Fibroblast of lung (primary cell): ENCODE measurements at regions not wholly inside any gene's neighbourhood (a gene's known extent, or its start where the extent isn't known, plus 50 kb on each side); places are given as distances from the start of the nearest gene placed in this dataset.
"Not testable (repeated sequence)": the region's sequence is repeated elsewhere in the genome, so short reads cannot be mapped to it uniquely, and the experiment has no call there.

ENCODE experiments used
- DNase-seq, 2 donors: peaks; one replicate each; pipeline versions ENCODE4 v3.0.0 to v3.0.0-alpha.2; 2010; ENCODE audit warnings: low read depth in 2 of 2
- H2AFZ ChIP-seq: 2 replicates; pipeline ENCODE4 v1.5.1; 2012; ENCODE audit warnings: low read length, control low read depth, inconsistent platforms
- H3K27ac ChIP-seq: 2 replicates; pipeline ENCODE4 v1.5.1; 2011; ENCODE audit warnings: low read length, control low read depth; ENCODE audit not compliant: insufficient read depth
- H3K27me3 ChIP-seq: 2 replicates; pipeline ENCODE4 v1.5.1; 2011; ENCODE audit warnings: mild to moderate bottlenecking, low read length; ENCODE audit not compliant: control insufficient read depth, insufficient read depth
- H3K36me3 ChIP-seq: 2 replicates; pipeline ENCODE4 v1.5.1; 2011; ENCODE audit warnings: low read length; ENCODE audit not compliant: control insufficient read depth, insufficient read depth
- H3K4me1 ChIP-seq: 2 replicates; pipeline ENCODE4 v1.5.1; 2011; ENCODE audit warnings: low read length; ENCODE audit not compliant: control insufficient read depth, insufficient read depth; ENCODE audit errors: extremely low read depth
- H3K4me2 ChIP-seq: 2 replicates; pipeline ENCODE4 v1.5.1; 2011; ENCODE audit warnings: low read length, control low read depth; ENCODE audit not compliant: insufficient read depth; ENCODE audit errors: extremely low read depth
- H3K4me3 ChIP-seq, 4 experiments: fragments of 200-600 bp in 1 of 4; sonication (generic) in 1 of 4; replicated peaks in 1 of 4; 2 replicates each; pipeline ENCODE4 v1.5.1; 2011 to 2016; ENCODE audit warnings: low read length in 4 of 4, low read depth in 3 of 4, mild to moderate bottlenecking in 3 of 4, control low read depth in 2 of 4, inconsistent platforms in 1 of 4, mixed read lengths in 1 of 4; ENCODE audit not compliant: insufficient read depth in 1 of 4; ENCODE audit errors: control extremely low read depth in 1 of 4
- H3K79me2 ChIP-seq: 2 replicates; pipeline ENCODE4 v1.5.1; 2012; ENCODE audit warnings: mild to moderate bottlenecking, low read length, inconsistent platforms; ENCODE audit not compliant: control insufficient read depth, insufficient read depth
- H3K9ac ChIP-seq: 2 replicates; pipeline ENCODE4 v1.5.1; 2011; ENCODE audit warnings: mild to moderate bottlenecking, low read length, control low read depth; ENCODE audit not compliant: insufficient read depth
- H3K9me3 ChIP-seq: 2 replicates; pipeline ENCODE4 v1.5.1; 2012; ENCODE audit warnings: low read depth, low read length; ENCODE audit not compliant: control insufficient read depth, insufficient read depth
- H4K20me1 ChIP-seq: 2 replicates; pipeline ENCODE4 v1.5.1; 2011; ENCODE audit warnings: low read length; ENCODE audit not compliant: control insufficient read depth, insufficient read depth; ENCODE audit errors: extremely low read depth
- EZH2 ChIP-seq: IDR thresholded peaks from 2 replicates; pipeline ENCODE4 v1.5.1; 2012; ENCODE audit warnings: low read length, control low read depth, mild to moderate bottlenecking; ENCODE audit errors: missing control alignments
- TF ChIP-seq, protein P1 (sequence below), 2 donors: IDR thresholded peaks in 1 of 2; conservative IDR thresholded peaks in 1 of 2; 1 replicate in 1 of 2; 2 replicates in 1 of 2; pipeline ENCODE4 v1.5.1; 2011 to 2012; ENCODE audit warnings: low read length in 2 of 2, control low read depth in 1 of 2, inconsistent platforms in 1 of 2, low read depth in 1 of 2, mild to moderate bottlenecking in 1 of 2

DNA sequence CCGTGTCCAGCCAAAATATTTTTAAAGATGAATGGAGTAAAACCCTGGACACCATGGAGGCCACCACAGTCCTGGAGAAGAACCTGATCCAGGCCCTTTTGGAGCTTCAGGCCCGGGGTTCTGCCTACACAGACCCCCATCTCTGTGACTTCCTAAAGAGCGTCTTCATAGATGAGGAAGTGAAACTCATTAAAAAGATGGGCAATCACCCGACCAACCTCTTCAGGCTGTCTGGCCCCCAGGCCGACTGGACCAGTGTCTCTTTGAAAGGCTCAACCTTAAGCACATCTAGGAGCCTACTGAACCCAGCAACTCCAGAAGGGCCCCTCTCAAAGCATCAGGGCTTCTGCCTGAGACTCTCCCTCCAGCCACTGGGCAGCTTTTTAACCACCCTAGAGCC lies 107.9 kb upstream of the FAM174B start:
- H3K36me3 ChIP-seq, result no peaks in the 10 kb centered on the region
- no peak for DNase-seq
- TF ChIP-seq EZH2, result no peak
- TF ChIP-seq, protein P1, sequence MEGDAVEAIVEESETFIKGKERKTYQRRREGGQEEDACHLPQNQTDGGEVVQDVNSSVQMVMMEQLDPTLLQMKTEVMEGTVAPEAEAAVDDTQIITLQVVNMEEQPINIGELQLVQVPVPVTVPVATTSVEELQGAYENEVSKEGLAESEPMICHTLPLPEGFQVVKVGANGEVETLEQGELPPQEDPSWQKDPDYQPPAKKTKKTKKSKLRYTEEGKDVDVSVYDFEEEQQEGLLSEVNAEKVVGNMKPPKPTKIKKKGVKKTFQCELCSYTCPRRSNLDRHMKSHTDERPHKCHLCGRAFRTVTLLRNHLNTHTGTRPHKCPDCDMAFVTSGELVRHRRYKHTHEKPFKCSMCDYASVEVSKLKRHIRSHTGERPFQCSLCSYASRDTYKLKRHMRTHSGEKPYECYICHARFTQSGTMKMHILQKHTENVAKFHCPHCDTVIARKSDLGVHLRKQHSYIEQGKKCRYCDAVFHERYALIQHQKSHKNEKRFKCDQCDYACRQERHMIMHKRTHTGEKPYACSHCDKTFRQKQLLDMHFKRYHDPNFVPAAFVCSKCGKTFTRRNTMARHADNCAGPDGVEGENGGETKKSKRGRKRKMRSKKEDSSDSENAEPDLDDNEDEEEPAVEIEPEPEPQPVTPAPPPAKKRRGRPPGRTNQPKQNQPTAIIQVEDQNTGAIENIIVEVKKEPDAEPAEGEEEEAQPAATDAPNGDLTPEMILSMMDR (conservative IDR thresholded peaks at IDR 0.05 in 1 of 2, IDR thresholded peaks at IDR 0.05 in 1 of 2; ENCODE audit: low read depth in 1 of 2, low read length in 2 of 2), result no peak
- no peak overlapping the region for H3K9ac ChIP-seq
- H2AFZ ChIP-seq, result no peak overlapping the region
- H3K27me3 ChIP-seq, result no peaks in the 10 kb centered on the region
- H3K79me2 ChIP-seq, result no peaks in the 10 kb centered on the region
- no peaks in the 10 kb centered on the region for H3K9me3 ChIP-seq
- H3K4me1 ChIP-seq, result no peaks in the 10 kb centered on the region
- no peak overlapping the region for H3K27ac ChIP-seq
- no peak overlapping the region for H3K4me2 ChIP-seq
- H3K4me3 ChIP-seq, result no peak overlapping the region
- H4K20me1 ChIP-seq, result no peaks in the 10 kb centered on the region

DNA sequence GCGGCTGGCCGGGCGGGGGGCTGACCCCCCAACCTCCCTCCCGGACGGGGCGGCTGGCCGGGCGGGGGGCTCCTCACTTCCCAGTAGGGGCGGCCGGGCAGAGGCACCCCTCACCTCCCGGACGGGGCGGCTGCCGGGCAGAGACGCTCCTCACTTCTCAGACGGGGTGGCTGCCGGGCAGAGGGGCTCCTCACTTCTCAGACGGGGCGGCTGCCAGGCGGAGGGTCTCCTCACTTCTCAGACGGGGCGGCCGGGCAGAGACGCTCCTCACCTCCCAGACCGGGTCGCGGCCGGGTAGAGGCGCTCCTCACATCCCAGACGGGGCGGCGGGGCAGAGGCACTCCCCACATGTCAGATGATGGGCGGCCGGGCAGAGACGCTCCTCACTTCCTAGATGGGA lies 112.6 kb upstream of the FAM174B start:
- not testable (repeated sequence) for H3K4me1 ChIP-seq, H3K79me2 ChIP-seq, H3K4me3 ChIP-seq, H3K36me3 ChIP-seq, H3K27me3 ChIP-seq, H3K9me3 ChIP-seq, DNase-seq, H3K4me2 ChIP-seq, H3K27ac ChIP-seq, H4K20me1 ChIP-seq, H2AFZ ChIP-seq, H3K9ac ChIP-seq

DNA sequence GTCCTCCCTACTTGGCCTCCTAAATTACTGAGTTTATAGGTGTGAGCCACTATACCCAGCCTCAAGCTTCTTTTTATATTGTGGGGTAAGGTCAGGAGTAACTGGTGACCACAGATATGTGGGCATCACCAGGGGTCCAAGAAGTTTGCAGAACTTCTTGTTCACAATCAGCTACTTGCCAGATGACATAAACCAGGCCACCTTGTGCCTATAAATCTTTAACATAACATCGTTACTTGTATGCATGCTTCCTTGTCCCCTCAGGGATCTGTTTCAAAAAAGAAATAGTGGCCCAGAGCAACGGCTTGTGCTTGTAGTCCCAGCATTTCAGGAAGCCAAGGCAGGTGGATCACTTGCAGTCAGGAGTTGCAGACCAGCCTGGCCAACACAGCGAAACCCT lies 115.1 kb upstream of the FAM174B start:
- Histone ChIP-seq H3K27me3 (no peaks in the 10 kb centered on the region), H3K4me2 (no peak overlapping the region), H3K4me1 (no peaks in the 10 kb centered on the region), H3K36me3 (no peaks in the 10 kb centered on the region), H3K4me3 (no peak overlapping the region), H3K27ac (no peak overlapping the region), H3K9me3 (no peaks in the 10 kb centered on the region), H3K79me2 (no peaks in the 10 kb centered on the region), H4K20me1 (no peaks in the 10 kb centered on the region), H2AFZ (no peak overlapping the region), H3K9ac (no peak overlapping the region)
- TF ChIP-seq, protein P1 (conservative IDR thresholded peaks at IDR 0.05 in 1 of 2, IDR thresholded peaks at IDR 0.05 in 1 of 2; ENCODE audit: low read depth in 1 of 2, low read length in 2 of 2), result no peak
- no peak for TF ChIP-seq EZH2
- DNase-seq, result no peak

DNA sequence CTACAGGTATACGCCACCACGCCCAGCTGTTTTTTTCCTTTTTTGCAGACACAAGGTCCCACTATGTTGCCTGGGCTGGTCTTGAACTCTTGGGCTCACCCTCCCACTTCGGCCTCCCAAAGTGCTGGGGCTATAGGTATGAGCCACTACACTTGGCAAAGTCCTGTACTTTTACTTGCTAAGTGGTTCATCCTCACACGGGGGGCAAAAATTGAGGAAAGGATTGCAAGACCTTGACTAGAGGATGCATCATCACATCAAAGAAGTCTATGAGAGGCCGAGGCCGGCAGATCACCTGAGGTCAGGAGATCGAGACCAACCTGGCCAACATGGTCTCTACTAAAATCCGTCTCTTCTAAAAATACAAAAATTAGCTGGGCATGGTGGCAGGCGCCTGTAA lies 116.5 kb upstream of the FAM174B start:
- Histone ChIP-seq H3K9ac (no peak overlapping the region), H3K4me3 (no peak overlapping the region), H3K36me3 (no peaks in the 10 kb centered on the region), H4K20me1 (no peaks in the 10 kb centered on the region), H3K9me3 (no peaks in the 10 kb centered on the region), H3K27ac (no peak overlapping the region), H2AFZ (no peak overlapping the region), H3K79me2 (no peaks in the 10 kb centered on the region), H3K4me1 (no peaks in the 10 kb centered on the region), H3K27me3 (no peaks in the 10 kb centered on the region), H3K4me2 (no peak overlapping the region)
- no peak for DNase-seq
- no peak for TF ChIP-seq EZH2
- TF ChIP-seq, protein P1 (conservative IDR thresholded peaks at IDR 0.05 in 1 of 2, IDR thresholded peaks at IDR 0.05 in 1 of 2; ENCODE audit: low read depth in 1 of 2, low read length in 2 of 2), result no peak
